ENCODE measurements at regions not wholly inside any gene's neighbourhood (a gene's known extent, or its start where the extent isn't known, plus 50 kb on each side); places are given as distances from the start of the nearest gene placed in this dataset.

- DNase-seq (ENCODE audit: low spot score), result no peak
Measured at GRCh38 chr7:131267631-131268030, 60.0 kb upstream of the MKLN1 start.

GRCh38 chr7:131268906-131269305 lies 58.8 kb upstream of the MKLN1 start:
- no peak for DNase-seq (ENCODE audit: low spot score)

GRCh38 chr7:131272086-131272485 lies 55.6 kb upstream of the MKLN1 start:
- no peak for DNase-seq (ENCODE audit: low spot score)

- no peak for DNase-seq (ENCODE audit: low spot score)
Measured at GRCh38 chr7:131274986-131275385, 52.7 kb upstream of the MKLN1 start.

GRCh38 chr7:131276190-131276589 lies 51.5 kb upstream of the MKLN1 start:
- DNase-seq (ENCODE audit: low spot score), result no peak

- DNase-seq (ENCODE audit: low spot score), result no peak
Measured at GRCh38 chr7:131276748-131277147, 50.9 kb upstream of the MKLN1 start.
